ENCODE measurements at regions not wholly inside any gene's neighbourhood (a gene's known extent, or its start where the extent isn't known, plus 50 kb on each side); places are given as distances from the start of the nearest gene placed in this dataset.

- ChIA-PET POLR2A (no interaction called here), CTCF (no interaction called here)
- no peak for FAIRE-seq
- intact Hi-C loops (cut with micrococcal nuclease): no loop called here
- H4K20me1 ChIP-seq (replicated peaks; ENCODE audit: control insufficient read depth, extremely low read depth, insufficient read depth, low read length): no peaks in the 10 kb centered on the region
- no peaks in the 10 kb centered on the region for H3K36me3 ChIP-seq (ENCODE audit: control insufficient read depth in 2 of 2, extremely low read depth in 1 of 2, insufficient read depth in 2 of 2, low read length in 2 of 2)
- H2AFZ ChIP-seq (ENCODE audit: low read depth, low read length): no peak overlapping the region
- no peak for TF ChIP-seq CTCF (IDR thresholded peaks at IDR 0.05; ENCODE audit: extremely low read depth in 1 of 2, insufficient read depth in 1 of 2, low read depth in 1 of 2, low read length in 2 of 2)
- no peak for TF ChIP-seq POLR2AphosphoS5 (IDR thresholded peaks at IDR 0.05; ENCODE audit: insufficient read depth, low read depth, low read length)
- TF ChIP-seq JUN (IDR thresholded peaks at IDR 0.05; ENCODE audit: borderline replicate concordance, insufficient read depth, insufficient read length, low read depth): no peak
- no peak overlapping the region for H3K27ac ChIP-seq (ENCODE audit: insufficient read depth, low read depth, low read length)
- H3K4me2 ChIP-seq (ENCODE audit: insufficient read depth, low read length): no peak overlapping the region
- no peaks in the 10 kb centered on the region for H3K27me3 ChIP-seq (ENCODE audit: control insufficient read depth in 2 of 2, insufficient read depth in 2 of 2, low read length in 2 of 2)
- H3K4me3 ChIP-seq (replicated peaks in 1 of 3; ENCODE audit: insufficient read depth in 1 of 3, low read depth in 1 of 3, low read length in 3 of 3): no peak overlapping the region
- H3K4me1 ChIP-seq (ENCODE audit: control insufficient read depth, extremely low read depth, insufficient read depth, low read length): no peaks in the 10 kb centered on the region
- no peaks in the 10 kb centered on the region for H3K79me2 ChIP-seq (ENCODE audit: control insufficient read depth, insufficient read depth, low read length)
- dilution Hi-C loops (cut with MboI; ENCODE audit: extremely low pct_ligation_motif_present, low sequenced_read_pairs): no loop called here
- no peak overlapping the region for H3K9ac ChIP-seq (replicated peaks; ENCODE audit: extremely low read depth, insufficient read depth, low read length)
- no peak for DNase-seq (ENCODE audit: low read depth, low spot score)
- peaks cover 4% of the 10 kb centered on the region for H3K9me3 ChIP-seq (replicated peaks; ENCODE audit: control insufficient read depth, insufficient read depth, low read length)
- BruUV-seq (replicated peaks): no TSS peak
- H3K9me1 ChIP-seq (replicated peaks; ENCODE audit: control insufficient read depth, extremely low read depth, insufficient read depth, low read length): no peaks in the 10 kb centered on the region
These were observed 663.6 kb upstream of the NCAM2 start for GRCh38 chr21:20334585-20334984.

- FAIRE-seq: no peak
- intact Hi-C loops (cut with micrococcal nuclease): no loop called here
- dilution Hi-C loops (cut with MboI; ENCODE audit: extremely low pct_ligation_motif_present, low sequenced_read_pairs): no loop called here
These were observed 656.8 kb upstream of the NCAM2 start for GRCh38 chr21:20341431-20341830.

More at GRCh38 chr21:20341431-20341830, 656.8 kb upstream of the NCAM2 start:
- Histone ChIP-seq H3K79me2 (ENCODE audit: control insufficient read depth, insufficient read depth, low read length) (no peaks in the 10 kb centered on the region), H2AFZ (ENCODE audit: low read depth, low read length) (no peak overlapping the region), H3K27me3 (ENCODE audit: control insufficient read depth in 2 of 2, insufficient read depth in 2 of 2, low read length in 2 of 2) (no peaks in the 10 kb centered on the region), H3K4me1 (ENCODE audit: control insufficient read depth, extremely low read depth, insufficient read depth, low read length) (no peaks in the 10 kb centered on the region), H3K4me3 (replicated peaks in 1 of 3; ENCODE audit: insufficient read depth in 1 of 3, low read depth in 1 of 3, low read length in 3 of 3) (no peak overlapping the region), H3K27ac (ENCODE audit: insufficient read depth, low read depth, low read length) (no peak overlapping the region), H3K4me2 (ENCODE audit: insufficient read depth, low read length) (no peak overlapping the region), H3K9me1 (replicated peaks; ENCODE audit: control insufficient read depth, extremely low read depth, insufficient read depth, low read length) (no peaks in the 10 kb centered on the region), H3K9me3 (replicated peaks; ENCODE audit: control insufficient read depth, insufficient read depth, low read length) (no peaks in the 10 kb centered on the region), H4K20me1 (replicated peaks; ENCODE audit: control insufficient read depth, extremely low read depth, insufficient read depth, low read length) (no peaks in the 10 kb centered on the region), H3K9ac (replicated peaks; ENCODE audit: extremely low read depth, insufficient read depth, low read length) (no peak overlapping the region), H3K36me3 (ENCODE audit: control insufficient read depth in 2 of 2, extremely low read depth in 1 of 2, insufficient read depth in 2 of 2, low read length in 2 of 2) (no peaks in the 10 kb centered on the region)
- no peak for DNase-seq (ENCODE audit: low read depth, low spot score)
- ChIA-PET POLR2A (no interaction called here), CTCF (no interaction called here)
- TF ChIP-seq CTCF (IDR thresholded peaks at IDR 0.05; ENCODE audit: extremely low read depth in 1 of 2, insufficient read depth in 1 of 2, low read depth in 1 of 2, low read length in 2 of 2) (no peak), FOS (IDR thresholded peaks at IDR 0.05; ENCODE audit: borderline replicate concordance, insufficient read depth, low read length) (no peak), EZH2 (IDR thresholded peaks at IDR 0.05; ENCODE audit: borderline replicate concordance, low read depth, low read length, severe bottlenecking) (no peak), POLR2AphosphoS5 (IDR thresholded peaks at IDR 0.05; ENCODE audit: insufficient read depth, low read depth, low read length) (no peak), GATA2 (IDR thresholded peaks at IDR 0.05; ENCODE audit: insufficient read depth, insufficient read length, low read depth, low read length) (no peak), MYC (IDR thresholded peaks at IDR 0.05; ENCODE audit: low read depth, low read length) (no peak), MAX (IDR thresholded peaks at IDR 0.05; ENCODE audit: insufficient read depth, insufficient read length) (no peak), POLR2A (IDR thresholded peaks at IDR 0.05; ENCODE audit: low read depth, low read length) (no peak), JUN (IDR thresholded peaks at IDR 0.05; ENCODE audit: borderline replicate concordance, insufficient read depth, insufficient read length, low read depth) (no peak)
- no TSS peak for BruUV-seq (replicated peaks)

Data from endothelial cell of umbilical vein (primary cell).